WTC11 (cell line): ENCODE measurements at regions not wholly inside any gene's neighbourhood (a gene's known extent, or its start where the extent isn't known, plus 50 kb on each side); places are given as distances from the start of the nearest gene placed in this dataset.

ENCODE experiments used
- ETV6 ChIP-seq: sonication (generic); formaldehyde crosslinking; IDR thresholded peaks from 2 replicates; pipeline ENCODE4 v1.8.1; 2022; ENCODE audit warnings: mild to moderate bottlenecking, missing genetic modification reagents
- FOXK1 ChIP-seq: sonication (generic); formaldehyde crosslinking; IDR thresholded peaks from 2 replicates; pipeline ENCODE4 v1.8.0; 2022; ENCODE audit warnings: mild to moderate bottlenecking, moderate library complexity, missing genetic modification reagents
- KAT7 ChIP-seq: sonication (generic); formaldehyde crosslinking; IDR thresholded peaks from 2 replicates; pipeline ENCODE4 v1.8.1; 2023; ENCODE audit warnings: missing genetic modification reagents, mild to moderate bottlenecking, borderline replicate concordance
- MYBL2 ChIP-seq: sonication (generic); formaldehyde crosslinking; IDR thresholded peaks from 2 replicates; pipeline ENCODE4 v1.8.1; 2023; ENCODE audit warnings: mild to moderate bottlenecking, moderate library complexity, missing genetic modification reagents
- ZNF121 ChIP-seq: sonication (generic); formaldehyde crosslinking; IDR thresholded peaks from 2 replicates; pipeline ENCODE4 v1.8.0; 2023; ENCODE audit warnings: missing genetic modification reagents
- ZNF138 ChIP-seq: sonication (generic); formaldehyde crosslinking; conservative IDR thresholded peaks from 2 replicates; pipeline ENCODE4 v1.8.1; 2022; ENCODE audit warnings: mild to moderate bottlenecking, moderate library complexity, missing genetic modification reagents
- TF ChIP-seq, protein P1 (sequence below): fragments of 200-600 bp; IDR thresholded peaks from 2 replicates; pipeline ENCODE4 v1.8.0; 2022; ENCODE audit warnings: antibody characterized with exemption
- TF ChIP-seq, protein P2 (sequence below): sonication (generic); formaldehyde crosslinking; IDR thresholded peaks from 2 replicates; pipeline ENCODE4 v1.8.1; 2022; ENCODE audit warnings: mild to moderate bottlenecking, moderate library complexity, missing genetic modification reagents
- TF ChIP-seq, protein P3 (sequence below): sonication (generic); formaldehyde crosslinking; IDR thresholded peaks from 2 replicates; pipeline ENCODE4 v1.8.0; 2022; ENCODE audit warnings: mild to moderate bottlenecking, missing genetic modification reagents

DNA sequence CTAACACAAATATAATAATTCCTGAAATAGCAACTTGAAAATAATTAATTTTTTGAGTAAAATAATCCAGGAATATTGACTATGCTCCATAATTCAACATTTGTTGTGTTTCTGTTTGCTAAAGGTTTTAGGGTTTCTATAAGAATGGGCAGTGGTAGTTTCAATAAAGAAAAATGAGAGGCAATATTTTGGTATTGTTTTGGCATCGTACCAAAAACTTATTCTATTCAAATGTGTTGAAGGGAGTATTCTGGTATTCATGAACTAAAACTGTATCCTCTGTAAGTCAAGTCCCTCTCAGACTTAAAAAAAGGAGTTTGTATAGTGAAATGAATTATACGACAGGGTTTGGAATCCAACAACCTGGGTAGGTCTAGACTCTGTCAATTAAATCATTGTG lies 1245.6 kb upstream of the CELF4 start:
- TF ChIP-seq ETV6 (CRISPR knock-in tag) (no peak), ZNF121 (no peak), ZNF138 (no peak), FOXK1 (CRISPR knock-in tag) (no peak), KAT7 (CRISPR knock-in tag) (no peak), MYBL2 (CRISPR knock-in tag) (no peak)
- TF ChIP-seq, protein P1, sequence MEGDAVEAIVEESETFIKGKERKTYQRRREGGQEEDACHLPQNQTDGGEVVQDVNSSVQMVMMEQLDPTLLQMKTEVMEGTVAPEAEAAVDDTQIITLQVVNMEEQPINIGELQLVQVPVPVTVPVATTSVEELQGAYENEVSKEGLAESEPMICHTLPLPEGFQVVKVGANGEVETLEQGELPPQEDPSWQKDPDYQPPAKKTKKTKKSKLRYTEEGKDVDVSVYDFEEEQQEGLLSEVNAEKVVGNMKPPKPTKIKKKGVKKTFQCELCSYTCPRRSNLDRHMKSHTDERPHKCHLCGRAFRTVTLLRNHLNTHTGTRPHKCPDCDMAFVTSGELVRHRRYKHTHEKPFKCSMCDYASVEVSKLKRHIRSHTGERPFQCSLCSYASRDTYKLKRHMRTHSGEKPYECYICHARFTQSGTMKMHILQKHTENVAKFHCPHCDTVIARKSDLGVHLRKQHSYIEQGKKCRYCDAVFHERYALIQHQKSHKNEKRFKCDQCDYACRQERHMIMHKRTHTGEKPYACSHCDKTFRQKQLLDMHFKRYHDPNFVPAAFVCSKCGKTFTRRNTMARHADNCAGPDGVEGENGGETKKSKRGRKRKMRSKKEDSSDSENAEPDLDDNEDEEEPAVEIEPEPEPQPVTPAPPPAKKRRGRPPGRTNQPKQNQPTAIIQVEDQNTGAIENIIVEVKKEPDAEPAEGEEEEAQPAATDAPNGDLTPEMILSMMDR, result no peak
- TF ChIP-seq, protein P2, sequence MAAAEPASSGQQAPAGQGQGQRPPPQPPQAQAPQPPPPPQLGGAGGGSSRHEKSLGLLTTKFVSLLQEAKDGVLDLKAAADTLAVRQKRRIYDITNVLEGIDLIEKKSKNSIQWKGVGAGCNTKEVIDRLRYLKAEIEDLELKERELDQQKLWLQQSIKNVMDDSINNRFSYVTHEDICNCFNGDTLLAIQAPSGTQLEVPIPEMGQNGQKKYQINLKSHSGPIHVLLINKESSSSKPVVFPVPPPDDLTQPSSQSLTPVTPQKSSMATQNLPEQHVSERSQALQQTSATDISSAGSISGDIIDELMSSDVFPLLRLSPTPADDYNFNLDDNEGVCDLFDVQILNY, result no peak
- TF ChIP-seq, protein P3, sequence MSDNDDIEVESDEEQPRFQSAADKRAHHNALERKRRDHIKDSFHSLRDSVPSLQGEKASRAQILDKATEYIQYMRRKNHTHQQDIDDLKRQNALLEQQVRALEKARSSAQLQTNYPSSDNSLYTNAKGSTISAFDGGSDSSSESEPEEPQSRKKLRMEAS (CRISPR knock-in tag), result no peak
